Transverse colon (tissue), 4 donors: ENCODE measurements at regions not wholly inside any gene's neighbourhood (a gene's known extent, or its start where the extent isn't known, plus 50 kb on each side); places are given as distances from the start of the nearest gene placed in this dataset.
A peak's percentile ranks its signal among the peaks of the same experiment; 100 is the strongest.

Source experiments
- DNase-seq: peaks from one replicate; pipeline ENCODE4 v3.0.0-alpha.2; 2019
- H3K27ac ChIP-seq, 4 donors: fragments of 200-600 bp; sonication (generic); 2 replicates each; pipeline ENCODE4 v1.5.1; 2016 to 2018; ENCODE audit warnings: inconsistent platforms in 4 of 4
- H3K27me3 ChIP-seq: fragments of 200-600 bp; sonication (generic); 2 replicates; pipeline ENCODE4 v1.5.1; 2017; ENCODE audit warnings: inconsistent platforms
- H3K36me3 ChIP-seq, 4 donors: fragments of 200-600 bp; sonication (generic); 2 replicates each; pipeline ENCODE4 v1.5.1; 2017 to 2019; ENCODE audit warnings: inconsistent platforms in 4 of 4
- H3K4me1 ChIP-seq, 4 donors: fragments of 200-600 bp; sonication (generic); 2 replicates each; pipeline ENCODE4 v1.5.1; 2017 to 2020; ENCODE audit warnings: inconsistent platforms in 4 of 4
- H3K4me3 ChIP-seq, 4 donors: fragments of 200-600 bp; sonication (generic); 1 replicate in 1 of 4; 2 replicates in 3 of 4; pipeline versions ENCODE4 v1.5.1 to v1.6.1; 2017 to 2019; ENCODE audit warnings: inconsistent platforms in 4 of 4
- H3K9me3 ChIP-seq, 2 donors: fragments of 200-600 bp; sonication (generic); 2 replicates each; pipeline ENCODE4 v1.5.1; 2017 to 2019; ENCODE audit warnings: inconsistent platforms in 2 of 2
- EP300 ChIP-seq: sonication (generic); formaldehyde crosslinking; IDR thresholded peaks from one replicate; pipeline ENCODE4 v1.6.1; 2017; ENCODE audit warnings: antibody characterized with exemption, low read depth
- POLR2A ChIP-seq: fragments of 450-650 bp; IDR thresholded peaks from one replicate; pipeline ENCODE4 v1.6.1; 2016; ENCODE audit warnings: antibody characterized with exemption, mild to moderate bottlenecking, moderate library complexity
- POLR2AphosphoS5 ChIP-seq, 3 donors: sonication (generic); formaldehyde crosslinking; IDR thresholded peaks; one replicate each; pipeline ENCODE4 v1.6.1; 2016; ENCODE audit warnings: antibody characterized with exemption in 3 of 3
- whole genome bisulfite sequencing, 2 donors: methylation state at CpG; one replicate each; pipeline ENCODE4 v1.1.5; 2018; ENCODE audit warnings: low coverage in 1 of 2; 5-methylcytosine and 5-hydroxymethylcytosine counted together
- in situ Hi-C, 4 donors: fragments of 200-750 bp; cut with MboI; loops; one replicate each; pipeline versions ENCODE4 v1.15.0 to v1.15.1; 2017; ENCODE audit warnings: low sequenced_read_pairs in 3 of 4, low pct_ligation_motif_present in 1 of 4, low pct_unique_long_range_greater_than_20kb in 1 of 4
- intact Hi-C: fragments of 100-400 bp; cut with DNase I; formaldehyde crosslinking; loops from one replicate; pipeline ENCODE4 v1.15.1; 2023; ENCODE audit warnings: low total_unique reads
- TF ChIP-seq, protein P1 (sequence below), 5 experiments: fragments of 200-600 bp in 3 of 5; fragments of 450-650 bp in 2 of 5; sonication (generic) in 3 of 5; IDR thresholded peaks; 1 replicate in 2 of 5; 2 replicates in 3 of 5; pipeline ENCODE4 v1.5.1; 2016 to 2017; ENCODE audit warnings: antibody characterized with exemption in 5 of 5, inconsistent platforms in 3 of 5, mild to moderate bottlenecking in 2 of 5, moderate library complexity in 1 of 5

DNA sequence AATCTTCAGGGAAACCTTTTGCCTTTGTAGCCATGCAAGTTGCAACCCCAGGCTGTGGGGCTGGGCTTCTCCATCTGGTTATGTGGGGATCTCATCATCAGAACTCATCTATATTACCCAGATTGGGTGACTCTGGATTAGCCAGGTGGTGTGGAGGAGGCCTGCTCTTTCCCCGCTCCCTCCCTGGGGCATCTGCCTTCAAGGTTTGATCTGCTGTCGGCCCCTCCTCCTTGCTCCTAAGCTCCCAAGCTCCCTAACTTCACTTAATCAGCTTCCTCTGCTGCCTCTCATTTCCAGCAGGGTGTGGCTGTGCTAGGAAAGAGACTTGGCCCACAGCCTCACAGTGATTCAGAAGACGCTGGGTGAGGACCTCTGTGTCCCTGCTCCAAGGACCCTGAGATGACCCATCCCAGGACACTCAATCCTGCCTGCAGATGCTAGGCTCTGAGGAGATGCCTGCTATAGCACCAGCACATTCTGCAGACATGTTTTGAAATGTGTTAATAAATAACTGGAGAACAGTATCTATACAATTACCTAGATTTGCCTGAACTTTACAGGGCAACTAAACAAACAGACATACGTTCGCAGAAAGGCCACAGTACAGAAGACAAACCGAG lies 392.1 kb upstream of the PODXL start:
- no peak for TF ChIP-seq POLR2AphosphoS5 (IDR thresholded peaks at IDR 0.05)
- TF ChIP-seq EP300 = no peak
- TF ChIP-seq POLR2A = no peak
- TF ChIP-seq, protein P1, sequence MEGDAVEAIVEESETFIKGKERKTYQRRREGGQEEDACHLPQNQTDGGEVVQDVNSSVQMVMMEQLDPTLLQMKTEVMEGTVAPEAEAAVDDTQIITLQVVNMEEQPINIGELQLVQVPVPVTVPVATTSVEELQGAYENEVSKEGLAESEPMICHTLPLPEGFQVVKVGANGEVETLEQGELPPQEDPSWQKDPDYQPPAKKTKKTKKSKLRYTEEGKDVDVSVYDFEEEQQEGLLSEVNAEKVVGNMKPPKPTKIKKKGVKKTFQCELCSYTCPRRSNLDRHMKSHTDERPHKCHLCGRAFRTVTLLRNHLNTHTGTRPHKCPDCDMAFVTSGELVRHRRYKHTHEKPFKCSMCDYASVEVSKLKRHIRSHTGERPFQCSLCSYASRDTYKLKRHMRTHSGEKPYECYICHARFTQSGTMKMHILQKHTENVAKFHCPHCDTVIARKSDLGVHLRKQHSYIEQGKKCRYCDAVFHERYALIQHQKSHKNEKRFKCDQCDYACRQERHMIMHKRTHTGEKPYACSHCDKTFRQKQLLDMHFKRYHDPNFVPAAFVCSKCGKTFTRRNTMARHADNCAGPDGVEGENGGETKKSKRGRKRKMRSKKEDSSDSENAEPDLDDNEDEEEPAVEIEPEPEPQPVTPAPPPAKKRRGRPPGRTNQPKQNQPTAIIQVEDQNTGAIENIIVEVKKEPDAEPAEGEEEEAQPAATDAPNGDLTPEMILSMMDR (IDR thresholded peaks at IDR 0.05) = no peak
- peaks cover 9 to 22% (median 21%) of the 10 kb centered on the region in 4 donors for H3K4me1 ChIP-seq
- in situ Hi-C loops = loop anchor here (10.0 to 25.0 kb wide), 3 partner anchors 314 to 639 kb away; partner anchors contain the start of gene PLXNA4 (in 2 of the 4)
- intact Hi-C loops = loop anchor here (10.0 kb wide), 1 partner anchor 636 kb away; no protein-coding TSS in a partner anchor
- no peak overlapping the region for H3K4me3 ChIP-seq
- H3K36me3 ChIP-seq = no peaks in the 10 kb centered on the region
- peak overlapping the region; percentile 24 to 69 (median 56) for H3K27ac ChIP-seq
- DNase-seq = peak; percentile 52
- 41% methylated on average over 6 of the region's 6 CpGs; no CpG with 5 or more reads in 1 of the 2 donors for WGBS, 2 donors
- H3K27me3 ChIP-seq = peaks cover 8% of the 10 kb centered on the region
- H3K9me3 ChIP-seq = no peaks in the 10 kb centered on the region

DNA sequence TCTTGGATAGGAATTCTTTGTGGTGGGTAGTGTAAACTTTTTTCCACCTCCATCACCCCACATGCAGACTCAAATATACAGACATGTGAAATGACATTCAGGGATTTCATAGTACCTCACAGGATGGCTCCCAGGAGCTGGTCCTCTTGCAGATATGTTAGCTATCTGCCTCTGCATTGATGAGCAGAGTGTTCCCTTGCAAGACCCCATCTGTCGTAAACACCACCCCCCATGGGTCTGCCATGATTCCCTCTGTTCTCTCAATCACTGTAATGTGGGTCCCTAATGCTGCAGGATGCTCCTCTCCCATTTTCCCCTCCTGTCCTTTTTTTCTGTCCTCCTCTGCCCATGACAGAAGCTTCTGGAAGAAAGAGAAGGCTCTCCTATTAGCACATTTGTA lies 391.2 kb upstream of the PODXL start:
- peaks cover 8% of the 10 kb centered on the region for H3K27me3 ChIP-seq
- WGBS, 2 donors = 100% methylated on average over 1 of the region's 1 CpG
- no peak overlapping the region for H3K27ac ChIP-seq
- H3K4me1 ChIP-seq = peaks cover 9 to 22% (median 21%) of the 10 kb centered on the region in 4 donors
- intact Hi-C loops = loop anchor here (10.0 kb wide), 1 partner anchor 637 kb away; no protein-coding TSS in a partner anchor
- DNase-seq = no peak
- TF ChIP-seq POLR2A (no peak), EP300 (no peak), POLR2AphosphoS5 (IDR thresholded peaks at IDR 0.05) (no peak)
- TF ChIP-seq, protein P1 (IDR thresholded peaks at IDR 0.05) = no peak
- H3K4me3 ChIP-seq = no peak overlapping the region
- H3K36me3 ChIP-seq = no peaks in the 10 kb centered on the region
- no peaks in the 10 kb centered on the region for H3K9me3 ChIP-seq
- in situ Hi-C loops = loop anchor here (10.0 to 25.0 kb wide), 3 partner anchors 315 to 640 kb away; partner anchors contain the start of gene PLXNA4 (in 2 of the 4)

- intact Hi-C loops (loop anchor here (10.0 kb wide), 1 partner anchor 639 kb away; no protein-coding TSS in a partner anchor), in situ Hi-C loops (loop anchor here (10.0 to 25.0 kb wide), 3 partner anchors 316 to 641 kb away; partner anchors contain the start of gene PLXNA4 (in 2 of the 4))
- H3K36me3 ChIP-seq = no peaks in the 10 kb centered on the region
- DNase-seq = peak; percentile 25
- no peaks in the 10 kb centered on the region for H3K9me3 ChIP-seq
- peaks cover 8% of the 10 kb centered on the region for H3K27me3 ChIP-seq
- TF ChIP-seq POLR2A = no peak
- TF ChIP-seq, protein P1 (IDR thresholded peaks at IDR 0.05) = no peak
- TF ChIP-seq EP300 = no peak
- TF ChIP-seq POLR2AphosphoS5 (IDR thresholded peaks at IDR 0.05) = no peak
- no peak overlapping the region for H3K27ac ChIP-seq
- peaks cover 9 to 22% (median 21%) of the 10 kb centered on the region in 4 donors for H3K4me1 ChIP-seq
- no peak overlapping the region for H3K4me3 ChIP-seq
- 61% methylated on average over 14 of the region's 14 CpGs; no CpG with 5 or more reads in 1 of the 2 donors for WGBS, 2 donors
Observed at GRCh38 chr7:131945957-131946544, 389.6 kb upstream of the PODXL start.

DNA sequence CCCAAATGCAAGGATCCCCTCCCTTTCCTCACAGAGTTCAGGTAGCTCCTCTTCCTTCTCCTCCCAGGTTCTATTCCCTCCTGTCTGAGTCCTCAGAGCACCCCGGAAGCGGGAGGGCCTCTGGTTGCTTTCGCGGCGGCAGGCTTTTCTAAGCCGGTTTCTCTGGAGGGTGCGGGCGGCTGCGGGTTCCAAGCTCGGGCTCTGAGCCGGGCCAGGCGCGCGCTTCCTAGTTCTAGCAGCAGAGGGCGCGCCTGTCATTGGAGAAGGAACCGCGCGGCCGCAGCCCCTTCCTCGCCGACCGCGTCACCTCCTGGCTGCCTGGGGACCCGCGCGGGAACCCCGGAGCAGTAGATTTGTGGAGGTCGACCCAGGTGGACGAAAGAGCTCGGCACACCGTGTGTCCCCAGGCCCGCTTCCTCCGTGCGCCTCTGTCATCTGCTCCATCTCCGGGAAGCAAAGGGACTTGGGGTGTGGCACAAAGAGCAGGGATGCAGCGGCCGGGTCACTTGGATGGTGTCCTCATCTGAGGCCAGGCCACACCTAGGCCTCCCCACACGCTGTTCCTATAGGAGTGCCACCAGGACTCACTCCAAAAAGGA lies 389.0 kb upstream of the PODXL start:
- Histone ChIP-seq H3K36me3 (no peaks in the 10 kb centered on the region), H3K4me3 (peak overlapping the region in 2 of 4 donors; percentile 1 to 34), H3K27ac (no peak overlapping the region), H3K4me1 (peaks cover 9 to 22% (median 21%) of the 10 kb centered on the region in 4 donors), H3K27me3 (peaks cover 8% of the 10 kb centered on the region), H3K9me3 (no peaks in the 10 kb centered on the region)
- DNase-seq = peak; percentile 42
- in situ Hi-C loops = loop anchor here (10.0 to 25.0 kb wide), 3 partner anchors 317 to 642 kb away; partner anchors contain the start of gene PLXNA4 (in 2 of the 4)
- intact Hi-C loops = loop anchor here (10.0 kb wide), 1 partner anchor 639 kb away; no protein-coding TSS in a partner anchor
- TF ChIP-seq POLR2AphosphoS5 (IDR thresholded peaks at IDR 0.05) (no peak), POLR2A (no peak)
- TF ChIP-seq, protein P1 (IDR thresholded peaks at IDR 0.05) = peak; percentile 80 to 87 (median 84)
- WGBS, 2 donors = 0 to 5% methylated on average over 2 to 22 of the region's 39 CpGs
